K562 (cell line): ENCODE measurements at regions not wholly inside any gene's neighbourhood (a gene's known extent, or its start where the extent isn't known, plus 50 kb on each side); places are given as distances from the start of the nearest gene placed in this dataset.

Source experiments
- ELF4 ChIP-seq: fragments of 450-650 bp; formaldehyde crosslinking; IDR thresholded peaks from 2 replicates; pipeline ENCODE4 v1.4.0; 2022; ENCODE audit warnings: missing genetic modification characterization
- HNRNPK ChIP-seq: fragments of 200-400 bp; formaldehyde crosslinking; IDR thresholded peaks from one replicate; pipeline ENCODE4 v1.6.1; 2018; ENCODE audit warnings: mild to moderate bottlenecking, low read depth, low read length; ENCODE audit not compliant: poor library complexity, severe bottlenecking
- PPARD ChIP-seq: fragments of 250-450 bp; sonication (Bioruptor Pico); IDR thresholded peaks from 2 replicates; pipeline ENCODE4 v1.8.0; 2022; ENCODE audit warnings: inconsistent platforms, mild to moderate bottlenecking, moderate library complexity
- ZKSCAN3 ChIP-seq: fragments of 250-450 bp; sonication (Bioruptor Pico); IDR thresholded peaks from 2 replicates; pipeline ENCODE4 v1.4.0; 2020
- ZNF239 ChIP-seq: fragments of 250-450 bp; sonication (Bioruptor Pico); IDR thresholded peaks from 2 replicates; pipeline ENCODE4 v1.4.0; 2020; ENCODE audit warnings: mild to moderate bottlenecking
- ZNF644 ChIP-seq: fragments of 200-800 bp; sonication (Bioruptor generic); IDR thresholded peaks from 2 replicates; pipeline ENCODE4 v1.6.1; 2016; ENCODE audit warnings: low read depth, missing genetic modification characterization, missing compliant biosample characterization
- TF ChIP-seq, protein P1 (sequence below), 2 experiments: IDR thresholded peaks in 1 of 2; conservative IDR thresholded peaks in 1 of 2; 2 replicates each; pipeline ENCODE4 v1.6.1; 2016; ENCODE audit warnings: low read depth in 2 of 2, mild to moderate bottlenecking in 1 of 2, missing compliant biosample characterization in 1 of 2, missing genetic modification characterization in 1 of 2, moderate library complexity in 1 of 2
- TF ChIP-seq, protein P2 (sequence below): fragments of 250-450 bp; sonication (Bioruptor Pico); IDR thresholded peaks from 2 replicates; pipeline ENCODE4 v1.8.0; 2021; ENCODE audit warnings: mild to moderate bottlenecking, moderate library complexity
- TF ChIP-seq, protein P3 (sequence below): fragments of 450-650 bp; formaldehyde crosslinking; conservative IDR thresholded peaks from 2 replicates; pipeline ENCODE4 v1.4.0; 2022; ENCODE audit warnings: mild to moderate bottlenecking, missing genetic modification characterization

DNA sequence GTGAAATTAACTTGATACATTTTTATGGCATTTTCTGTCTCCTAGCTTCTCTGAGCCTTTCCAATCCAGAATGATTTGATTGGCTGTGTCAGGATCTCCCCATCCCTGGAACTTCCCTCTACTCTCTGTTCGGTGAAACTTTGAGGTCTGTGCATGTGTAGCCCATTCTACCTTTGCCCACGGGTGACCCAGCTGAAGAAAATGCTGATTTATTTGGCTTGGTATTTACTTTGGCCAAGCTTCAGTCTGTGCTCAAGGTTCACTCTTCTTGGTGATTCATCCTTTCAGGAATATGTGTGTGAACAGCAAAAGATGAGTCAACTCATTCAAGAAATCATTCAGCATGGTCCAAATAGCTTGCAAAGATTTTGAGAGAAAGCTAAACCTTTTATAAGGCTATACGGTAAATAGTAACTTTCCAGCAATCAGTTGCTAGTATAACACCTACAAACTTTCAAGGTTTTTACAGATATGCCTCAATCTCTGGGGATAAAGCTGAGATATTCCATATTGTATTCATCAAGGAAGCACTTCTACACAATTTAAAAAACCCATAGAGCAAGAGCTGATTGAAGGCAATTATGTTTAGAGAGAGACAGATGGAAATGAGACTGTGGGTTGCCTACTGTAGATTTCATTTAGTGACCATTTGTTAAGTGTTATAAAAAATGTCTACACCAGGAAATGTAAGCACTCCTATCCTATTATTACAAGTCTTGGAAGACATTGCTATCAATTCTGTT, 233.9 kb upstream of the CXXC4 start (continued):
- TF ChIP-seq, protein P1, sequence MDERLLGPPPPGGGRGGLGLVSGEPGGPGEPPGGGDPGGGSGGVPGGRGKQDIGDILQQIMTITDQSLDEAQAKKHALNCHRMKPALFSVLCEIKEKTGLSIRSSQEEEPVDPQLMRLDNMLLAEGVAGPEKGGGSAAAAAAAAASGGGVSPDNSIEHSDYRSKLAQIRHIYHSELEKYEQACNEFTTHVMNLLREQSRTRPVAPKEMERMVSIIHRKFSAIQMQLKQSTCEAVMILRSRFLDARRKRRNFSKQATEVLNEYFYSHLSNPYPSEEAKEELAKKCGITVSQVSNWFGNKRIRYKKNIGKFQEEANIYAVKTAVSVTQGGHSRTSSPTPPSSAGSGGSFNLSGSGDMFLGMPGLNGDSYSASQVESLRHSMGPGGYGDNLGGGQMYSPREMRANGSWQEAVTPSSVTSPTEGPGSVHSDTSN (CRISPR knock-in tag; IDR thresholded peaks at IDR 0.05; ENCODE audit: low read depth), result no peak
- TF ChIP-seq, protein P1 (tag; conservative IDR thresholded peaks at IDR 0.05; ENCODE audit: low read depth), result no peak
- TF ChIP-seq ZKSCAN3 (CRISPR knock-in tag) (no peak), HNRNPK (no peak), PPARD (no peak), ZNF239 (no peak), ELF4 (no peak), ZNF644 (tag) (no peak)
- TF ChIP-seq, protein P2, sequence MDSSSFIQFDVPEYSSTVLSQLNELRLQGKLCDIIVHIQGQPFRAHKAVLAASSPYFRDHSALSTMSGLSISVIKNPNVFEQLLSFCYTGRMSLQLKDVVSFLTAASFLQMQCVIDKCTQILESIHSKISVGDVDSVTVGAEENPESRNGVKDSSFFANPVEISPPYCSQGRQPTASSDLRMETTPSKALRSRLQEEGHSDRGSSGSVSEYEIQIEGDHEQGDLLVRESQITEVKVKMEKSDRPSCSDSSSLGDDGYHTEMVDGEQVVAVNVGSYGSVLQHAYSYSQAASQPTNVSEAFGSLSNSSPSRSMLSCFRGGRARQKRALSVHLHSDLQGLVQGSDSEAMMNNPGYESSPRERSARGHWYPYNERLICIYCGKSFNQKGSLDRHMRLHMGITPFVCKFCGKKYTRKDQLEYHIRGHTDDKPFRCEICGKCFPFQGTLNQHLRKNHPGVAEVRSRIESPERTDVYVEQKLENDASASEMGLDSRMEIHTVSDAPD (CRISPR knock-in tag), result no peak
- TF ChIP-seq, protein P3, sequence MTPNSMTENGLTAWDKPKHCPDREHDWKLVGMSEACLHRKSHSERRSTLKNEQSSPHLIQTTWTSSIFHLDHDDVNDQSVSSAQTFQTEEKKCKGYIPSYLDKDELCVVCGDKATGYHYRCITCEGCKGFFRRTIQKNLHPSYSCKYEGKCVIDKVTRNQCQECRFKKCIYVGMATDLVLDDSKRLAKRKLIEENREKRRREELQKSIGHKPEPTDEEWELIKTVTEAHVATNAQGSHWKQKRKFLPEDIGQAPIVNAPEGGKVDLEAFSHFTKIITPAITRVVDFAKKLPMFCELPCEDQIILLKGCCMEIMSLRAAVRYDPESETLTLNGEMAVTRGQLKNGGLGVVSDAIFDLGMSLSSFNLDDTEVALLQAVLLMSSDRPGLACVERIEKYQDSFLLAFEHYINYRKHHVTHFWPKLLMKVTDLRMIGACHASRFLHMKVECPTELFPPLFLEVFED (CRISPR knock-in tag), result no peak
